ENCODE measurements at regions not wholly inside any gene's neighbourhood (a gene's known extent, or its start where the extent isn't known, plus 50 kb on each side); places are given as distances from the start of the nearest gene placed in this dataset.
"Not testable (repeated sequence)": the region's sequence is repeated elsewhere in the genome, so short reads cannot be mapped to it uniquely, and the experiment has no call there.

- intact Hi-C loops (cut with micrococcal nuclease) = no loop called here
- Histone ChIP-seq H3K27me3 (ENCODE audit: insufficient read depth, low read length) (no peaks in the 10 kb centered on the region), H3K36me3 (ENCODE audit: insufficient read depth, low read length) (no peaks in the 10 kb centered on the region), H3K9me3 (ENCODE audit: control insufficient read depth in 1 of 2, low read length in 2 of 2) (no peaks in the 10 kb centered on the region), H3K4me3 (ENCODE audit: low read length in 2 of 2) (no peak overlapping the region), H3K4me1 (ENCODE audit: insufficient read depth, low read length) (no peaks in the 10 kb centered on the region), H3K27ac (ENCODE audit: low read depth, low read length) (no peak overlapping the region)
- H3K27me3 Mint-ChIP-seq = no peaks in the 10 kb centered on the region
- H3K27ac Mint-ChIP-seq = no peak overlapping the region
- H3K9me3 Mint-ChIP-seq = peaks cover 0 to 4% (median 0%) of the 10 kb centered on the region in 8 donors
- no peak overlapping the region for H3K4me3 Mint-ChIP-seq
- H3K36me3 Mint-ChIP-seq = no peaks in the 10 kb centered on the region
- ChIA-PET CTCF (ENCODE audit: partially characterized antibody) (no interaction called here), POLR2A (ENCODE audit: partially characterized antibody) (no interaction called here)
- no peak for DNase-seq
- H3K4me1 Mint-ChIP-seq = no peaks in the 10 kb centered on the region
Observed at GRCh38 chr6:77292564-77293546, 170.4 kb downstream of the HTR1B start.

GRCh38 chr6:77290798-77291197 lies 172.5 kb downstream of the HTR1B start:
- Histone ChIP-seq H3K27me3 (ENCODE audit: insufficient read depth, low read length) (no peaks in the 10 kb centered on the region), H3K9me3 (ENCODE audit: control insufficient read depth in 1 of 2, low read length in 2 of 2) (no peaks in the 10 kb centered on the region), H3K4me3 (ENCODE audit: low read length in 2 of 2) (no peak overlapping the region), H3K36me3 (ENCODE audit: insufficient read depth, low read length) (no peaks in the 10 kb centered on the region), H3K4me1 (ENCODE audit: insufficient read depth, low read length) (no peaks in the 10 kb centered on the region), H3K27ac (ENCODE audit: low read depth, low read length) (no peak overlapping the region)
- ChIA-PET POLR2A (ENCODE audit: partially characterized antibody) (no interaction called here), CTCF (ENCODE audit: partially characterized antibody) (no interaction called here)
- intact Hi-C loops (cut with micrococcal nuclease) = no loop called here
- no peak overlapping the region for H3K27ac Mint-ChIP-seq
- H3K27me3 Mint-ChIP-seq = no peaks in the 10 kb centered on the region
- no peak overlapping the region for H3K4me3 Mint-ChIP-seq
- no peaks in the 10 kb centered on the region for H3K4me1 Mint-ChIP-seq
- H3K9me3 Mint-ChIP-seq = peaks cover 0 to 7% (median 0%) of the 10 kb centered on the region in 8 donors
- no peaks in the 10 kb centered on the region for H3K36me3 Mint-ChIP-seq
- DNase-seq = no peak

GRCh38 chr6:77286541-77286940 lies 176.8 kb downstream of the HTR1B start:
- no peak overlapping the region for H3K27ac ChIP-seq (ENCODE audit: low read depth, low read length)
- no peak overlapping the region for H3K4me3 ChIP-seq (ENCODE audit: low read length in 2 of 2)
- Mint-ChIP-seq H3K27ac (no peak overlapping the region), H3K4me1 (no peaks in the 10 kb centered on the region), H3K4me3 (no peak overlapping the region), H3K27me3 (no peaks in the 10 kb centered on the region), H3K36me3 (no peaks in the 10 kb centered on the region), H3K9me3 (peaks cover 0 to 12% (median 1%) of the 10 kb centered on the region in 8 donors)
- DNase-seq = no peak
- intact Hi-C loops (cut with micrococcal nuclease) = no loop called here
- no peaks in the 10 kb centered on the region for H3K9me3 ChIP-seq (ENCODE audit: control insufficient read depth in 1 of 2, low read length in 2 of 2)
- H3K36me3 ChIP-seq (ENCODE audit: insufficient read depth, low read length) = no peaks in the 10 kb centered on the region
- H3K27me3 ChIP-seq (ENCODE audit: insufficient read depth, low read length) = no peaks in the 10 kb centered on the region
- no peaks in the 10 kb centered on the region for H3K4me1 ChIP-seq (ENCODE audit: insufficient read depth, low read length)
- CTCF ChIA-PET (ENCODE audit: partially characterized antibody) = no interaction called here
- POLR2A ChIA-PET (ENCODE audit: partially characterized antibody) = no interaction called here

GRCh38 chr6:77273929-77274328 lies 189.4 kb downstream of the HTR1B start:
- Mint-ChIP-seq H3K4me1 (no peaks in the 10 kb centered on the region), H3K27me3 (no peaks in the 10 kb centered on the region), H3K4me3 (no peak overlapping the region), H3K27ac (no peak overlapping the region), H3K36me3 (no peaks in the 10 kb centered on the region), H3K9me3 (peaks cover 0 to 21% (median 10%) of the 10 kb centered on the region in 8 donors)
- POLR2A ChIA-PET (ENCODE audit: partially characterized antibody) = no interaction called here
- H3K4me1 ChIP-seq (ENCODE audit: insufficient read depth, low read length) = no peaks in the 10 kb centered on the region
- CTCF ChIA-PET (ENCODE audit: partially characterized antibody) = no interaction called here
- no peaks in the 10 kb centered on the region for H3K36me3 ChIP-seq (ENCODE audit: insufficient read depth, low read length)
- no peak for DNase-seq
- H3K27me3 ChIP-seq (ENCODE audit: insufficient read depth, low read length) = no peaks in the 10 kb centered on the region
- intact Hi-C loops (cut with micrococcal nuclease) = no loop called here
- no peak overlapping the region for H3K27ac ChIP-seq (ENCODE audit: low read depth, low read length)
- peaks cover 0 to 6% of the 10 kb centered on the region in 2 donors for H3K9me3 ChIP-seq (ENCODE audit: control insufficient read depth in 1 of 2, low read length in 2 of 2)
- no peak overlapping the region for H3K4me3 ChIP-seq (ENCODE audit: low read length in 2 of 2)

- Mint-ChIP-seq H3K9me3 (peaks cover 0 to 10% (median 4%) of the 10 kb centered on the region in 8 donors), H3K4me3 (no peak overlapping the region), H3K27me3 (no peaks in the 10 kb centered on the region), H3K4me1 (no peaks in the 10 kb centered on the region), H3K36me3 (no peaks in the 10 kb centered on the region), H3K27ac (no peak overlapping the region)
- POLR2A ChIA-PET (ENCODE audit: partially characterized antibody) = no interaction called here
- DNase-seq = no peak
- CTCF ChIA-PET (ENCODE audit: partially characterized antibody) = no interaction called here
- H3K4me3 ChIP-seq (ENCODE audit: low read length in 2 of 2) = no peak overlapping the region
- H3K27me3 ChIP-seq (ENCODE audit: insufficient read depth, low read length) = no peaks in the 10 kb centered on the region
- H3K9me3 ChIP-seq (ENCODE audit: control insufficient read depth in 1 of 2, low read length in 2 of 2) = no peaks in the 10 kb centered on the region
- H3K27ac ChIP-seq (ENCODE audit: low read depth, low read length) = no peak overlapping the region
- H3K36me3 ChIP-seq (ENCODE audit: insufficient read depth, low read length) = no peaks in the 10 kb centered on the region
- intact Hi-C loops (cut with micrococcal nuclease) = no loop called here
- H3K4me1 ChIP-seq (ENCODE audit: insufficient read depth, low read length) = no peaks in the 10 kb centered on the region
Observed at GRCh38 chr6:77264970-77265369, 198.3 kb downstream of the HTR1B start.

- no peaks in the 10 kb centered on the region for H3K27me3 Mint-ChIP-seq
- intact Hi-C loops (cut with micrococcal nuclease) = no loop called here
- no peaks in the 10 kb centered on the region for H3K36me3 Mint-ChIP-seq
- H3K4me1 Mint-ChIP-seq = no peaks in the 10 kb centered on the region
- Histone ChIP-seq H3K9me3 (ENCODE audit: control insufficient read depth in 1 of 2, low read length in 2 of 2) (no peaks in the 10 kb centered on the region), H3K36me3 (ENCODE audit: insufficient read depth, low read length) (no peaks in the 10 kb centered on the region), H3K4me3 (ENCODE audit: low read length in 2 of 2) (no peak overlapping the region), H3K27ac (ENCODE audit: low read depth, low read length) (no peak overlapping the region), H3K27me3 (ENCODE audit: insufficient read depth, low read length) (no peaks in the 10 kb centered on the region), H3K4me1 (ENCODE audit: insufficient read depth, low read length) (no peaks in the 10 kb centered on the region)
- no peak for DNase-seq
- ChIA-PET CTCF (ENCODE audit: partially characterized antibody) (no interaction called here), POLR2A (ENCODE audit: partially characterized antibody) (no interaction called here)
- peaks cover 0 to 14% (median 7%) of the 10 kb centered on the region in 8 donors for H3K9me3 Mint-ChIP-seq
- no peak overlapping the region for H3K27ac Mint-ChIP-seq
- no peak overlapping the region for H3K4me3 Mint-ChIP-seq
Observed at GRCh38 chr6:77263003-77263402, 200.3 kb downstream of the HTR1B start.

- CTCF ChIA-PET (ENCODE audit: partially characterized antibody); H3K4me3 ChIP-seq (ENCODE audit: low read length in 2 of 2); POLR2A ChIA-PET (ENCODE audit: partially characterized antibody); H3K4me1 Mint-ChIP-seq; H3K27me3 Mint-ChIP-seq; H3K27ac Mint-ChIP-seq; H3K4me3 Mint-ChIP-seq; H3K27ac ChIP-seq (ENCODE audit: low read depth, low read length); intact Hi-C loops (cut with micrococcal nuclease); H3K4me1 ChIP-seq (ENCODE audit: insufficient read depth, low read length); DNase-seq; H3K9me3 ChIP-seq (ENCODE audit: control insufficient read depth in 1 of 2, low read length in 2 of 2); H3K27me3 ChIP-seq (ENCODE audit: insufficient read depth, low read length); H3K36me3 ChIP-seq (ENCODE audit: insufficient read depth, low read length); H3K36me3 Mint-ChIP-seq: not testable (repeated sequence)
- H3K9me3 Mint-ChIP-seq = peaks cover 0 to 24% (median 7%) of the 10 kb centered on the region in 8 donors
Observed at GRCh38 chr6:77251801-77252200, 211.5 kb downstream of the HTR1B start.

Data from CD4-positive, alpha-beta memory T cell (primary cell).